HCT116 (cell line): ENCODE measurements at regions not wholly inside any gene's neighbourhood (a gene's known extent, or its start where the extent isn't known, plus 50 kb on each side); places are given as distances from the start of the nearest gene placed in this dataset.

Experiments used
- ATAC-seq: fragments of 200-7000 bp; cut with Tn5 transposase; 2 replicates; pipeline ENCODE4 v1.9.1; 2020; ENCODE audit warnings: mild to moderate bottlenecking, moderate library complexity
- BruUV-seq: library from RNA; stranded (reverse); fragments of 400-500 nt; replicated peaks from 2 replicates; lab custom pipeline; 2021; lab: Mats Ljungman, UMichigan
- CTCF ChIA-PET: fragments of 300-600 bp; sonication (Branson Sonifier 250); formaldehyde crosslinking; loops from one replicate; lab custom pipeline; 2021; ENCODE audit warnings: antibody characterized with exemption; lab: Charles Lee
- POLR2A ChIA-PET: fragments of 300-600, 350-600 bp; sonication (Branson Sonifier 250); formaldehyde crosslinking; loops from one replicate; lab custom pipeline; 2021; ENCODE audit warnings: antibody characterized with exemption; lab: Charles Lee
- RAD21 ChIA-PET, 2 experiments: fragments of 300-600 bp; sonication (Branson Sonifier 250); formaldehyde crosslinking; loops; one replicate each; lab custom pipeline; 2023; ENCODE audit warnings: low total read pairs in 2 of 2; ENCODE audit not compliant: uncharacterized antibody in 2 of 2, unreplicated experiment in 2 of 2, low non-redundant PET in 1 of 2; lab: Charles Lee
- DNase-seq: peaks from one replicate; pipeline ENCODE4 v3.0.0-alpha.2; 2010; ENCODE audit warnings: low read depth, low spot score
- H2AFZ ChIP-seq: fragments of 200-600 bp; shearing (Covaris generic), sonication (generic); 2 replicates; pipeline ENCODE4 v1.6.1; 2017; ENCODE audit warnings: low read depth, mixed run types, mixed read lengths, antibody characterized with exemption, low read length; ENCODE audit not compliant: poor library complexity, severe bottlenecking
- H3K27ac ChIP-seq: 2 replicates; pipeline ENCODE4 v1.5.1; 2012; ENCODE audit warnings: low read depth, low read length
- H3K27me3 ChIP-seq: fragments of 200-600 bp; sonication (generic); 2 replicates; pipeline ENCODE4 v1.6.1; 2016; ENCODE audit warnings: mixed run types, low read length, mixed read lengths; ENCODE audit not compliant: insufficient read depth
- H3K36me3 ChIP-seq, 2 experiments: fragments of 200-500 bp in 1 of 2; fragments of 200-600 bp in 1 of 2; sonication (Bioruptor generic) in 1 of 2; sonication (generic) in 1 of 2; 2 replicates each; pipeline versions ENCODE4 v1.5.1 to v1.6.1; 2014 to 2016; ENCODE audit warnings: low read length in 2 of 2, inconsistent platforms in 1 of 2, mixed read lengths in 1 of 2, mixed run types in 1 of 2; ENCODE audit not compliant: insufficient read depth in 2 of 2, control insufficient read depth in 1 of 2
- H3K4me1 ChIP-seq, 2 experiments: fragments of 200-600 bp in 1 of 2; sonication (generic) in 1 of 2; 2 replicates each; pipeline versions ENCODE4 v1.5.1 to v1.6.1; 2012 to 2017; ENCODE audit warnings: low read length in 2 of 2, inconsistent platforms in 1 of 2, mild to moderate bottlenecking in 1 of 2, mixed read lengths in 1 of 2, mixed run types in 1 of 2, moderate library complexity in 1 of 2; ENCODE audit not compliant: insufficient read depth in 2 of 2, control insufficient read depth in 1 of 2
- H3K4me2 ChIP-seq: fragments of 200-600 bp; sonication (generic); 2 replicates; pipeline ENCODE4 v1.6.1; 2017; ENCODE audit warnings: mixed run types, low read length, mixed read lengths
- H3K4me3 ChIP-seq, 2 experiments: fragments of 200-600 bp in 1 of 2; sonication (generic) in 1 of 2; replicated peaks in 1 of 2; 2 replicates each; pipeline ENCODE4 v1.5.1; 2011 to 2016; ENCODE audit warnings: low read length in 2 of 2, control low read depth in 1 of 2, low read depth in 1 of 2, mild to moderate bottlenecking in 1 of 2, mixed read lengths in 1 of 2, mixed run types in 1 of 2
- H3K79me2 ChIP-seq: fragments of 200-600 bp; sonication (generic); 2 replicates; pipeline ENCODE4 v1.6.1; 2017; ENCODE audit warnings: mild to moderate bottlenecking, mixed run types, low read length, moderate library complexity, mixed read lengths; ENCODE audit not compliant: insufficient read depth
- H3K9ac ChIP-seq: fragments of 200-600 bp; sonication (generic); 2 replicates; pipeline ENCODE4 v1.6.1; 2016; ENCODE audit warnings: low read length, mixed read lengths
- H3K9me2 ChIP-seq: fragments of 200-600 bp; sonication (generic), shearing (Covaris generic); 2 replicates; pipeline ENCODE4 v1.6.1; 2017; ENCODE audit warnings: mixed run types, mild to moderate bottlenecking, moderate library complexity; ENCODE audit not compliant: insufficient read depth
- H3K9me3 ChIP-seq, 2 experiments: fragments of 200-500 bp in 1 of 2; fragments of 200-600 bp in 1 of 2; sonication (Bioruptor generic) in 1 of 2; sonication (generic) in 1 of 2; 2 replicates each; pipeline ENCODE4 v1.6.1; 2014 to 2017; ENCODE audit warnings: low read length in 2 of 2, mixed read lengths in 2 of 2, inconsistent platforms in 1 of 2, low read depth in 1 of 2, mild to moderate bottlenecking in 1 of 2, mixed run types in 1 of 2, moderate library complexity in 1 of 2; ENCODE audit not compliant: control insufficient read depth in 1 of 2, insufficient read depth in 1 of 2
- H4K20me1 ChIP-seq: fragments of 200-600 bp; sonication (generic), shearing (Covaris generic); 2 replicates; pipeline ENCODE4 v1.6.1; 2017; ENCODE audit warnings: mixed run types, mild to moderate bottlenecking, moderate library complexity; ENCODE audit not compliant: insufficient read depth
- CEBPB ChIP-seq: IDR thresholded peaks from 2 replicates; pipeline ENCODE4 v1.6.1; 2012; ENCODE audit warnings: low read depth
- EZH2 ChIP-seq: fragments of 200-600 bp; sonication (generic); IDR thresholded peaks from 2 replicates; pipeline ENCODE4 v1.6.1; 2017; ENCODE audit warnings: antibody characterized with exemption, mixed run types
- EZH2phosphoT487 ChIP-seq: fragments of 200-600 bp; IDR thresholded peaks from 2 replicates; pipeline ENCODE4 v1.6.1; 2018; ENCODE audit warnings: antibody characterized with exemption, borderline replicate concordance
- FOSL1 ChIP-seq: IDR thresholded peaks from 2 replicates; pipeline ENCODE4 v1.6.1; 2012; ENCODE audit warnings: low read depth
- JUND ChIP-seq: IDR thresholded peaks from 2 replicates; pipeline ENCODE4 v1.6.1; 2012
- REST ChIP-seq: IDR thresholded peaks from 2 replicates; pipeline ENCODE4 v1.6.1; 2012; ENCODE audit warnings: low read depth
- SP1 ChIP-seq: IDR thresholded peaks from 2 replicates; pipeline ENCODE4 v1.6.1; 2012; ENCODE audit warnings: low read depth
- SRF ChIP-seq: IDR thresholded peaks from 2 replicates; pipeline ENCODE4 v1.6.1; 2012; ENCODE audit warnings: low read depth
- YY1 ChIP-seq: IDR thresholded peaks from 2 replicates; pipeline ENCODE4 v1.6.1; 2011; ENCODE audit warnings: low read length, low read depth, moderate library complexity, mild to moderate bottlenecking; ENCODE audit not compliant: insufficient replicate concordance; ENCODE audit errors: extremely low read depth
- ZFX ChIP-seq: fragments of 450-650 bp; IDR thresholded peaks from 2 replicates; pipeline ENCODE4 v1.6.1; 2017
- intact Hi-C: fragments of 100-400 bp; cut with micrococcal nuclease; formaldehyde crosslinking; loops from 2 replicates; pipeline ENCODE4 v1.10.0; 2022
- TF ChIP-seq, protein P1 (sequence below): IDR thresholded peaks from 2 replicates; pipeline ENCODE4 v1.6.1; 2012
- TF ChIP-seq, protein P2 (sequence below): IDR thresholded peaks from 2 replicates; pipeline ENCODE4 v1.6.1; 2011; ENCODE audit warnings: mild to moderate bottlenecking, low read length, moderate library complexity; ENCODE audit not compliant: insufficient replicate concordance; ENCODE audit errors: extremely low read depth

- ChIA-PET POLR2A (no interaction called here), CTCF (no interaction called here), RAD21 (no interaction called here)
- Histone ChIP-seq H3K27ac (no peak overlapping the region), H3K79me2 (no peaks in the 10 kb centered on the region), H3K4me1 (no peaks in the 10 kb centered on the region), H3K9me2 (no peaks in the 10 kb centered on the region), H3K9me3 (no peaks in the 10 kb centered on the region), H3K4me2 (no peak overlapping the region), H3K9ac (no peak overlapping the region), H2AFZ (no peak overlapping the region), H3K4me3 (no peak overlapping the region), H4K20me1 (no peaks in the 10 kb centered on the region), H3K36me3 (no peaks in the 10 kb centered on the region), H3K27me3 (peaks cover 12% of the 10 kb centered on the region)
- no peak for ATAC-seq
- DNase-seq: no peak
- intact Hi-C loops: no loop called here
- TF ChIP-seq YY1 (no peak), ZFX (no peak), FOSL1 (no peak), JUND (no peak), REST (no peak), CEBPB (no peak), EZH2phosphoT487 (no peak), EZH2 (no peak), SP1 (no peak), SRF (no peak)
- TF ChIP-seq, protein P1, sequence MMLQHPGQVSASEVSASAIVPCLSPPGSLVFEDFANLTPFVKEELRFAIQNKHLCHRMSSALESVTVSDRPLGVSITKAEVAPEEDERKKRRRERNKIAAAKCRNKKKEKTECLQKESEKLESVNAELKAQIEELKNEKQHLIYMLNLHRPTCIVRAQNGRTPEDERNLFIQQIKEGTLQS: no peak
- TF ChIP-seq, protein P2, sequence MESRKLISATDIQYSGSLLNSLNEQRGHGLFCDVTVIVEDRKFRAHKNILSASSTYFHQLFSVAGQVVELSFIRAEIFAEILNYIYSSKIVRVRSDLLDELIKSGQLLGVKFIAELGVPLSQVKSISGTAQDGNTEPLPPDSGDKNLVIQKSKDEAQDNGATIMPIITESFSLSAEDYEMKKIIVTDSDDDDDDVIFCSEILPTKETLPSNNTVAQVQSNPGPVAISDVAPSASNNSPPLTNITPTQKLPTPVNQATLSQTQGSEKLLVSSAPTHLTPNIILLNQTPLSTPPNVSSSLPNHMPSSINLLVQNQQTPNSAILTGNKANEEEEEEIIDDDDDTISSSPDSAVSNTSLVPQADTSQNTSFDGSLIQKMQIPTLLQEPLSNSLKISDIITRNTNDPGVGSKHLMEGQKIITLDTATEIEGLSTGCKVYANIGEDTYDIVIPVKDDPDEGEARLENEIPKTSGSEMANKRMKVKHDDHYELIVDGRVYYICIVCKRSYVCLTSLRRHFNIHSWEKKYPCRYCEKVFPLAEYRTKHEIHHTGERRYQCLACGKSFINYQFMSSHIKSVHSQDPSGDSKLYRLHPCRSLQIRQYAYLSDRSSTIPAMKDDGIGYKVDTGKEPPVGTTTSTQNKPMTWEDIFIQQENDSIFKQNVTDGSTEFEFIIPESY: no peak
- BruUV-seq: no TSS peak
These were observed 88.8 kb upstream of the BACE2 start for GRCh38 chr21:41079159-41079558.
